IgD-negative memory B cell (primary cell): ENCODE measurements at regions not wholly inside any gene's neighbourhood (a gene's known extent, or its start where the extent isn't known, plus 50 kb on each side); places are given as distances from the start of the nearest gene placed in this dataset.
A peak's percentile ranks its signal among the peaks of the same experiment; 100 is the strongest.

Source experiments
- H3K27ac Mint-ChIP-seq, 3 donors: one replicate each; pipeline ENCODE4 v1.8.0; 2020 to 2022; ENCODE audit warnings: mild to moderate bottlenecking in 3 of 3, mixed read lengths in 3 of 3, moderate library complexity in 1 of 3
- H3K27me3 Mint-ChIP-seq: one replicate; pipeline ENCODE4 v1.8.0; 2021; ENCODE audit warnings: mixed read lengths
- H3K36me3 Mint-ChIP-seq: one replicate; pipeline ENCODE4 v1.8.0; 2020; ENCODE audit warnings: mild to moderate bottlenecking, mixed read lengths
- H3K4me1 Mint-ChIP-seq, 3 donors: one replicate each; pipeline ENCODE4 v1.8.0; 2020 to 2022; ENCODE audit warnings: mixed read lengths in 3 of 3, mild to moderate bottlenecking in 1 of 3
- H3K4me3 Mint-ChIP-seq, 4 donors: one replicate each; pipeline ENCODE4 v1.8.0; 2020 to 2022; ENCODE audit warnings: mild to moderate bottlenecking in 4 of 4, mixed read lengths in 4 of 4, moderate library complexity in 3 of 4
- H3K9me3 Mint-ChIP-seq, 3 donors: one replicate each; pipeline ENCODE4 v1.8.0; 2020 to 2021; ENCODE audit warnings: mixed read lengths in 3 of 3, mild to moderate bottlenecking in 1 of 3

DNA sequence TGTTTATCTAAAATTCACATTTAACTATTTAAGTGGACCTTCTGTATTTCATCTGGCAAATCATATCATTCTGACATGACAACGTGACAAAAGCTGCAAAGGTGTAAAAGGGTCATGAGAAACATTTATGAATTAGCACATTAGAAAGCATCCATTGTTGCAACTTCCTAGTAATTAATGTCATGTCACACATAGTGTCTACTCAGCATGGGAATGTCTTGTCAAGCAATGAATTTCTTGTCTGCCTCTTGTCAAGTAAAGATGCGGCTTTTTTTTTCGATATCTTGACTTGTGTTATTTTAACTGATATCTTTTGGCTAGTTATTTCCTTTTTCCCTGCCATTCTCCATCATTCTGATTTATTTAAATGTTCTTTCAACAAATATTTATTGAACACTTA is 463.5 kb upstream of the CXorf51B start:
- Mint-ChIP-seq H3K36me3 (no peaks in the 10 kb centered on the region), H3K4me3 (no peak overlapping the region), H3K27ac (no peak overlapping the region), H3K27me3 (no peaks in the 10 kb centered on the region), H3K4me1 (no peaks in the 10 kb centered on the region), H3K9me3 (peaks cover 2 to 10% (median 5%) of the 10 kb centered on the region in 3 donors)

GRCh38 chrX:146351620-146352019 is 458.0 kb upstream of the CXorf51B start:
- Mint-ChIP-seq H3K9me3 (peaks cover 0 to 7% (median 2%) of the 10 kb centered on the region in 3 donors), H3K27ac (no peak overlapping the region), H3K27me3 (no peaks in the 10 kb centered on the region), H3K4me1 (no peaks in the 10 kb centered on the region), H3K4me3 (no peak overlapping the region), H3K36me3 (no peaks in the 10 kb centered on the region)

DNA sequence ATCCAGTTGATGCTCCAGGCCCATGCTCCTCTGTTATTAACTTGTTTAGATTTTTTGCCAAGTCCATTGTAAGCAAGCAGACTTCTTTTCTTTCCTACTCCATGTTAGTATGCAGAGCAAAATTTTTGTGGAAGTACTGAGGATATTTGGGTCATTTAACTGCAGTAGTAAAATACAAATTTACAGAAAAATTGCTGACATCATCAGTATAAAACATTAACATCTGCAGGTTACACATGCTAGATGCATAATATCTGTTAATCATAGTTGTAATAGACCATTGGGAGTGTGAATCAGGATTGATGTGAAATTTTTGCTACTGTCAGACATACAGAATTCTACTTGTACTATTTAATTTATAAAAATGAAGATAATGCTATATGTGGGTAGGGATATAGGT is 454.1 kb upstream of the CXorf51B start:
- H3K27me3 Mint-ChIP-seq, result no peaks in the 10 kb centered on the region

GRCh38 chrX:146363919-146364318 is 445.7 kb upstream of the CXorf51B start:
- peaks cover 0 to 5% (median 0%) of the 10 kb centered on the region in 3 donors for H3K9me3 Mint-ChIP-seq
- H3K36me3 Mint-ChIP-seq, result no peaks in the 10 kb centered on the region
- H3K27ac Mint-ChIP-seq, result no peak overlapping the region
- no peak overlapping the region for H3K4me3 Mint-ChIP-seq
- H3K27me3 Mint-ChIP-seq, result no peaks in the 10 kb centered on the region
- no peaks in the 10 kb centered on the region for H3K4me1 Mint-ChIP-seq

More for the DNA sequence above, 454.1 kb upstream of the CXorf51B start:
- no peak overlapping the region for H3K27ac Mint-ChIP-seq
- no peaks in the 10 kb centered on the region for H3K4me1 Mint-ChIP-seq
- no peak overlapping the region for H3K4me3 Mint-ChIP-seq
- H3K9me3 Mint-ChIP-seq, result peaks cover 0 to 3% (median 0%) of the 10 kb centered on the region in 3 donors
- no peaks in the 10 kb centered on the region for H3K36me3 Mint-ChIP-seq

DNA sequence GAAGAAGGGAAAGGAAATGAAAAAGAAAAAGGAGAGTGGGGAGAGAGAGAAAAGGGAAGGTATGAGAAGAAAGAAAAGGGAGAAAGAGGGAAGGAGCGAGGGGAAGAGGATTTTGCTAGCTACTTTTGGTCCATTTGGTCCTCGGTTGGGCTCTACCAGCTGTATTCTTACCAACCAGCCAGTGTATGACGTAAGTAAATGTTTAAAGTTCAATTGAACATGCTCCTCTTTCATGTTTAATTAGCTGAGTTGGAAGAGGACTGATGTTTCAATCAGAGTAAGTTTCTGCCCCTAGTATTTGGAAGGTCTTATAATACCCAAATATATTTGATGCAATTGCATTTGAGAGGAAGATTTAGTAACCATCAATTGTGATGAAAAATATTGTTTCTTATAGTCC is 424.0 kb upstream of the CXorf51B start:
- Mint-ChIP-seq H3K9me3 (peaks cover 0 to 14% (median 5%) of the 10 kb centered on the region in 3 donors), H3K36me3 (no peaks in the 10 kb centered on the region), H3K27me3 (no peaks in the 10 kb centered on the region), H3K27ac (no peak overlapping the region), H3K4me1 (peaks cover 0 to 2% (median 0%) of the 10 kb centered on the region in 3 donors), H3K4me3 (no peak overlapping the region)

- no peak overlapping the region for H3K27ac Mint-ChIP-seq
- no peaks in the 10 kb centered on the region for H3K4me1 Mint-ChIP-seq
- H3K9me3 Mint-ChIP-seq, result peaks cover 2 to 4% (median 4%) of the 10 kb centered on the region in 3 donors
- H3K27me3 Mint-ChIP-seq, result no peaks in the 10 kb centered on the region
- no peaks in the 10 kb centered on the region for H3K36me3 Mint-ChIP-seq
- no peak overlapping the region for H3K4me3 Mint-ChIP-seq
Measured at GRCh38 chrX:146396409-146396808, 413.2 kb upstream of the CXorf51B start.

DNA sequence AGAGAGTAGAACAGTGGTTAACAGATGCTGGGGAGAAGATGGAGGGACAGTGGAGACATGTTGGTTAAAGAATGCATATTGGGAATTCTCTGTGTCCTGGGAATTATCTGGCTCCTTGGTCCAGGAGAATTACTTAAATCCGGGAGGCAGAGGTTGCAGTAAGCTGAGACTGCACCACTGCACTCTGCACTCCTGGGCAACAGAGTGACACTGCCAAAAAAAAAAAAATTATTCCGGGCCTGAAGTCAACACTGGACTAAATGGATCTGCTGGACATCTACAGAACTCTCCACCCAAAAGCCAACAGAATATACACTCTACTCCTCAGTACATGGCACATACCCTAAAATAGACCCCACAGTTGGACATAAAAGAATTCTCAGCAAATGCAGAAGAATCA is 400.0 kb upstream of the CXorf51B start:
- Mint-ChIP-seq H3K27me3 (no peaks in the 10 kb centered on the region), H3K4me1 (no peaks in the 10 kb centered on the region), H3K4me3 (no peak overlapping the region), H3K27ac (no peak overlapping the region), H3K9me3 (peaks cover 0 to 14% (median 9%) of the 10 kb centered on the region in 3 donors), H3K36me3 (no peaks in the 10 kb centered on the region)

- Mint-ChIP-seq H3K4me1 (no peaks in the 10 kb centered on the region), H3K27me3 (no peaks in the 10 kb centered on the region), H3K36me3 (no peaks in the 10 kb centered on the region), H3K27ac (no peak overlapping the region), H3K9me3 (peaks cover 4 to 15% (median 5%) of the 10 kb centered on the region in 3 donors), H3K4me3 (no peak overlapping the region)
Measured at GRCh38 chrX:146424422-146424821, 385.1 kb upstream of the CXorf51B start.

- no peaks in the 10 kb centered on the region for H3K36me3 Mint-ChIP-seq
- H3K4me3 Mint-ChIP-seq, result no peak overlapping the region
- no peaks in the 10 kb centered on the region for H3K27me3 Mint-ChIP-seq
- peaks cover 2 to 8% (median 3%) of the 10 kb centered on the region in 3 donors for H3K9me3 Mint-ChIP-seq
- H3K27ac Mint-ChIP-seq, result no peak overlapping the region
- no peaks in the 10 kb centered on the region for H3K4me1 Mint-ChIP-seq
Measured at GRCh38 chrX:146433771-146434170, 375.8 kb upstream of the CXorf51B start.

GRCh38 chrX:146435472-146435871 is 374.1 kb upstream of the CXorf51B start:
- H3K36me3 Mint-ChIP-seq, result no peaks in the 10 kb centered on the region
- H3K27ac Mint-ChIP-seq, result no peak overlapping the region
- H3K9me3 Mint-ChIP-seq, result peaks cover 2 to 9% (median 7%) of the 10 kb centered on the region in 3 donors
- no peaks in the 10 kb centered on the region for H3K27me3 Mint-ChIP-seq
- H3K4me1 Mint-ChIP-seq, result peaks cover 0 to 4% (median 0%) of the 10 kb centered on the region in 3 donors
- no peak overlapping the region for H3K4me3 Mint-ChIP-seq

DNA sequence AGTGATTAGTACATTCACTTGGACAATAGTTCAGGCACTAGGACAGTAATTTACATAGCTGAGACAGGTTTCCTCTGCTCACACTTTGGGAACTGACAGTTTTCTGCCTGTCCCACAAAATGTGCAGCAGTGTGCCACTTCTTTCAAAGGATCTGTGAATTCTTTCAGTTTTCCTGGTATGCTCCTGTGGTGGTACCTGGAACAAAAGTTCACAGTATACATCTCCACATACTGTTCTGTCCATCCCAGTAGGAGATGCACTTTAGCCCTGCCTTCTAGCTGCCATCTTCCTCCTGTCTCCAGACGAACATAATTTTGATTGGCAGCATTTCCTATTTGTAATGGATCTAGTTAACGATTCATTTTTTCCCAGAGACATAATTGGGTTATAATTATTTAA is 360.8 kb upstream of the CXorf51B start:
- Mint-ChIP-seq H3K9me3 (peaks cover 0 to 4% (median 3%) of the 10 kb centered on the region in 3 donors), H3K4me3 (no peak overlapping the region), H3K27ac (no peak overlapping the region), H3K36me3 (no peaks in the 10 kb centered on the region), H3K27me3 (no peaks in the 10 kb centered on the region), H3K4me1 (no peaks in the 10 kb centered on the region)

DNA sequence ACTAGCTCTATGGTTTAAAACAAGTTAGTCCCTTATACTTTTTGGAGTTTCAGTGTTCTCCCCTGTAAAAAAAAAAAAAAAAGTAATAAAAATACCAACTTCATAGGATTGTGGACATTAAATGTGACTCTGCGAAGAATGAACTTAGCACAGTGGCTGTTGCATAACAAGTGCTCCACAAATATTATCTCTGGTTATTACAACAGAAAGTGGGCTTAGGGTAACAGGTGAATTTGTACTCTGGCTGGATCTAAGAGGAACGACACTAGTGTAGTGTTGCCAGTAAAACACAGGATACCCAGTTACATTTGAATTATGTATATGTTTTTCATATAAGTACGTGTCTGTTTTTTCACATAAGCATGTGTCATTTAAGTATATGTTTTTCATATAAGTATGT is 360.3 kb upstream of the CXorf51B start:
- Mint-ChIP-seq H3K4me1 (no peaks in the 10 kb centered on the region), H3K9me3 (peaks cover 0 to 4% (median 3%) of the 10 kb centered on the region in 3 donors), H3K36me3 (no peaks in the 10 kb centered on the region), H3K27me3 (no peaks in the 10 kb centered on the region), H3K27ac (no peak overlapping the region), H3K4me3 (no peak overlapping the region)

GRCh38 chrX:146451136-146451535 is 358.4 kb upstream of the CXorf51B start:
- Mint-ChIP-seq H3K27ac (no peak overlapping the region), H3K27me3 (no peaks in the 10 kb centered on the region), H3K36me3 (no peaks in the 10 kb centered on the region), H3K4me3 (no peak overlapping the region), H3K4me1 (no peaks in the 10 kb centered on the region), H3K9me3 (peaks cover 0 to 4% (median 3%) of the 10 kb centered on the region in 3 donors)

DNA sequence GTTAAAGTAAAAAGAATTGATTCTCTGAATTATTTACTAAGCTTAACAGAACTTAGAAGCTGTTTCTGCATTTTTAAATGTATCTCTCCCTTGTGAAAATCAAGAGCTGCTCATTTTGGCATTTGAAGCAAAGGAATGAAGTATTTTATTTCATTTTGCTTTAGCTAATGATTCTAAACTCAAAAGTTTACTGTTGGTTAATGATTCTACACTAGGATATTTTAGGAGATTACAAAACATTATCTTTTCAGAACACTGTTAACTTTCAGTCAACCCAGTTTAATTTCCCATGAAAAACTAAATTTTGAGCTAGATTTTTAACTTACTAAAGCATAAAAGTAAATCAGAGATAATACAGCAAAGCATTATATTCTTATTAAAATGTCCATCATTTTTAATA is 355.2 kb upstream of the CXorf51B start:
- H3K27me3 Mint-ChIP-seq, result no peaks in the 10 kb centered on the region
- H3K4me1 Mint-ChIP-seq, result no peaks in the 10 kb centered on the region
- H3K4me3 Mint-ChIP-seq, result no peak overlapping the region
- peaks cover 0 to 5% (median 2%) of the 10 kb centered on the region in 3 donors for H3K9me3 Mint-ChIP-seq
- H3K36me3 Mint-ChIP-seq, result no peaks in the 10 kb centered on the region
- no peak overlapping the region for H3K27ac Mint-ChIP-seq

GRCh38 chrX:146456058-146456457 is 353.5 kb upstream of the CXorf51B start:
- Mint-ChIP-seq H3K9me3 (peaks cover 0 to 5% (median 2%) of the 10 kb centered on the region in 3 donors), H3K27me3 (no peaks in the 10 kb centered on the region), H3K27ac (no peak overlapping the region)

GRCh38 chrX:146477341-146477740 is 332.2 kb upstream of the CXorf51B start:
- H3K4me3 Mint-ChIP-seq, result no peak overlapping the region
- no peaks in the 10 kb centered on the region for H3K27me3 Mint-ChIP-seq
- H3K36me3 Mint-ChIP-seq, result no peaks in the 10 kb centered on the region
- H3K4me1 Mint-ChIP-seq, result peaks cover 0 to 1% (median 0%) of the 10 kb centered on the region in 3 donors
- H3K9me3 Mint-ChIP-seq, result peaks cover 0 to 12% (median 12%) of the 10 kb centered on the region in 3 donors
- peak overlapping the region in 1 of 3 donors; percentile 40 for H3K27ac Mint-ChIP-seq

More at GRCh38 chrX:146456058-146456457, 353.5 kb upstream of the CXorf51B start:
- H3K36me3 Mint-ChIP-seq, result no peaks in the 10 kb centered on the region
- H3K4me1 Mint-ChIP-seq, result no peaks in the 10 kb centered on the region
- no peak overlapping the region for H3K4me3 Mint-ChIP-seq
